HG02763 (cell line): ENCODE measurements at regions not wholly inside any gene's neighbourhood (a gene's known extent, or its start where the extent isn't known, plus 50 kb on each side); places are given as distances from the start of the nearest gene placed in this dataset.
"Not testable (repeated sequence)": the region's sequence is repeated elsewhere in the genome, so short reads cannot be mapped to it uniquely, and the experiment has no call there.

Experiments used
- ATAC-seq: cut with Tn5 transposase; IDR thresholded peaks from one replicate; pipeline ENCODE4 v1.9.1; 2021; ENCODE audit warnings: mild to moderate bottlenecking, moderate library complexity; ENCODE audit not compliant: unreplicated experiment

- no peak for ATAC-seq
Observed at GRCh38 chr9:78938821-78939220, 632.9 kb upstream of the TLE4 start.

- no peak for ATAC-seq
Observed at GRCh38 chr9:78939311-78940065, 632.3 kb upstream of the TLE4 start.

- ATAC-seq, result no peak
Observed at GRCh38 chr9:78940121-78940855, 631.5 kb upstream of the TLE4 start.

GRCh38 chr9:78954286-78954685 is 617.5 kb upstream of the TLE4 start:
- ATAC-seq, result no peak

GRCh38 chr9:78958892-78959291 is 612.9 kb upstream of the TLE4 start:
- no peak for ATAC-seq

- no peak for ATAC-seq
Observed at GRCh38 chr9:78962156-78962555, 609.6 kb upstream of the TLE4 start.

GRCh38 chr9:78963911-78964310 is 607.9 kb upstream of the TLE4 start:
- no peak for ATAC-seq

GRCh38 chr9:78967596-78968217 is 604.1 kb upstream of the TLE4 start:
- no peak for ATAC-seq

GRCh38 chr9:78970375-78970774 is 601.4 kb upstream of the TLE4 start:
- ATAC-seq, result no peak

GRCh38 chr9:78971540-78971939 is 600.2 kb upstream of the TLE4 start:
- ATAC-seq, result no peak

GRCh38 chr9:78972303-78972999 is 599.3 kb upstream of the TLE4 start:
- ATAC-seq, result peak; percentile 57

- no peak for ATAC-seq
Observed at GRCh38 chr9:78973907-78974306, 597.9 kb upstream of the TLE4 start.

GRCh38 chr9:78982849-78983248 is 588.9 kb upstream of the TLE4 start:
- ATAC-seq, result no peak

GRCh38 chr9:78985084-78985738 is 586.6 kb upstream of the TLE4 start:
- ATAC-seq, result no peak

GRCh38 chr9:78986446-78986845 is 585.3 kb upstream of the TLE4 start:
- ATAC-seq, result no peak

GRCh38 chr9:78989031-78989658 is 582.6 kb upstream of the TLE4 start:
- no peak for ATAC-seq

GRCh38 chr9:78994471-78994870 is 577.3 kb upstream of the TLE4 start:
- ATAC-seq, result no peak

- not testable (repeated sequence) for ATAC-seq
Observed at GRCh38 chr9:78994974-78995373, 576.8 kb upstream of the TLE4 start.

- ATAC-seq, result no peak
Observed at GRCh38 chr9:78997296-78997695, 574.5 kb upstream of the TLE4 start.

- ATAC-seq, result no peak
Observed at GRCh38 chr9:79000230-79001002, 571.3 kb upstream of the TLE4 start.
